ENCODE measurements at regions not wholly inside any gene's neighbourhood (a gene's known extent, or its start where the extent isn't known, plus 50 kb on each side); places are given as distances from the start of the nearest gene placed in this dataset.
"Not testable (repeated sequence)": the region's sequence is repeated elsewhere in the genome, so short reads cannot be mapped to it uniquely, and the experiment has no call there.

DNA sequence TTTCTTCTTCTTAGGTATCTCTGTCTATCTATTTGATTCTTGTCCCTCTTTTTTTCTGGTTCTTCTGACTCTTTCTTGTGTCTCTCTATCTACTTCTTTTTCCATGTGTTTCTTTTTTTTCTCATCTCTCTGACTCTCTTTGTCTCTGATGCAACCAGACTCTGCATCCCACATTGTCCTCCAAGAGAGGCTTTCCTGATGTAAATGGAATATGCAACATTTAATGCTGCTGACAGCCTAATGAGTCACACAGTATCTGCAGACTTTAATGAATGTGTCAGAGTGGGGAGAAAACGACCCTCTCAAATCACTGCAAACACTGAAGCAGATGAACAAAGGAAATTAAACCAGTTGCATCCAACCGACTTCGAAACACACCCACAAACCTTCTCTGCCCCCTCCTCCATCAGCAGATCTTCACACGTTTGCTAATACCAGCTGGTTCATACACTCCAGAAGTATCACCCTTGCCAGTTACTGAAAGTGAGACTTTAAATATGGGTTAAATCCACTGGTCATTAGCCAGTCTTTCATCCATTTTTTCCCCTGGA lies 351.5 kb downstream of the TXNL1 start:
- H3K4me3 ChIP-seq (ENCODE audit: low read length) = no peak overlapping the region
- peak; percentile 72 for DNase-seq (ENCODE audit: low read depth)
- TF ChIP-seq, protein P1, sequence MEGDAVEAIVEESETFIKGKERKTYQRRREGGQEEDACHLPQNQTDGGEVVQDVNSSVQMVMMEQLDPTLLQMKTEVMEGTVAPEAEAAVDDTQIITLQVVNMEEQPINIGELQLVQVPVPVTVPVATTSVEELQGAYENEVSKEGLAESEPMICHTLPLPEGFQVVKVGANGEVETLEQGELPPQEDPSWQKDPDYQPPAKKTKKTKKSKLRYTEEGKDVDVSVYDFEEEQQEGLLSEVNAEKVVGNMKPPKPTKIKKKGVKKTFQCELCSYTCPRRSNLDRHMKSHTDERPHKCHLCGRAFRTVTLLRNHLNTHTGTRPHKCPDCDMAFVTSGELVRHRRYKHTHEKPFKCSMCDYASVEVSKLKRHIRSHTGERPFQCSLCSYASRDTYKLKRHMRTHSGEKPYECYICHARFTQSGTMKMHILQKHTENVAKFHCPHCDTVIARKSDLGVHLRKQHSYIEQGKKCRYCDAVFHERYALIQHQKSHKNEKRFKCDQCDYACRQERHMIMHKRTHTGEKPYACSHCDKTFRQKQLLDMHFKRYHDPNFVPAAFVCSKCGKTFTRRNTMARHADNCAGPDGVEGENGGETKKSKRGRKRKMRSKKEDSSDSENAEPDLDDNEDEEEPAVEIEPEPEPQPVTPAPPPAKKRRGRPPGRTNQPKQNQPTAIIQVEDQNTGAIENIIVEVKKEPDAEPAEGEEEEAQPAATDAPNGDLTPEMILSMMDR (conservative IDR thresholded peaks at IDR 0.05; ENCODE audit: low read length) = no peak

DNA sequence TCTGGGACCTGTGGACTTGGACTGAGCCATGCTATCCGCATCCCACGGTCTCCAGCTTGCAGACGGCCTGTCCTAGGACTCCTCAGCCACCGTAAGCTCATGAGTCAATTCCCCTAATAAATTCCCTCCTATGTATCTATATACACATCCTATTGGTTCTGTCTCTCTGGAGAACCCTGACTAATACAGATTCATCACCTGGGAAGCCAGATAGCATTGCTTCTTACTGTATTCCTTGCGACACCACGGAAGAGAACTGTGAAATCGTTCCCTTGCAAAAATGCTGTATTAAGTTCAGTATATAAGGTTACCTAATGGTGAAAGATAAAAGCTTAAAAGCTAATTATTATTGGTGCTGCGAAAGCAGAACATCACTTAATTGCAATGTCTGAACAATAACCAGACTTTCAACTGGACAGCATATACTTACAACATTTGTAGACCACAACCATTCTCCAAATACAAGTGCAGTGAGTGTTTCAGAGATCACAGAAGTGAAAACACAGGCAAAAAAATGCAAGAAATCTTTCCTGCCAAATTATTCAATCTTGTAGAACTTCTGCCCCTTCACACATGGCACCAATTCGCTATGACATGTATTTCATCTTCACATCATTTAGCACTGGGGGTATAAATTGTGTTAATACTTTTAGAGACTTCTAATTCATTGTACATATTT lies 352.9 kb downstream of the TXNL1 start:
- TF ChIP-seq, protein P1 (conservative IDR thresholded peaks at IDR 0.05; ENCODE audit: low read length) = no peak
- DNase-seq (ENCODE audit: low read depth) = peak; percentile 77
- H3K4me3 ChIP-seq (ENCODE audit: low read length) = no peak overlapping the region

DNA sequence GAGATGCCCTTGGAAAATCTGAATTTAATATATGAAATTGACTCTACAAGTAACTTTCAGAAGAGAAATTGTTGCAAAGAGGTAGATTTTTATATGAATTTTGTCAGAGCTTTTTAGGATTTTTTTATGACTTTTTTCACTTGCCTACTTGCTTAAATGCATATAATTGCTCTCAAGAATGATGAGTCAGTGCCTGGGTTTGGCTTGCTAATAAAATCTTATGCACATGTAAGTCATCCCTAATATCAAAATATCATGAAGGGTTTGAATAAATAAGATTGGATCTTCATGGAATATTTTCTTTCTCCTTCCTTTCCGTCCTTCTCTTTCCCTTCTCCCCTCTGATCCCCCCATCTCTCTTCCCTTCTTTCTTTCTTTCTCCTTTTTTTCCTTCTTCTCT lies 354.1 kb downstream of the TXNL1 start:
- DNase-seq (ENCODE audit: low read depth) = peak; percentile 41
- TF ChIP-seq, protein P1 (conservative IDR thresholded peaks at IDR 0.05; ENCODE audit: low read length) = no peak
- no peak overlapping the region for H3K4me3 ChIP-seq (ENCODE audit: low read length)

DNA sequence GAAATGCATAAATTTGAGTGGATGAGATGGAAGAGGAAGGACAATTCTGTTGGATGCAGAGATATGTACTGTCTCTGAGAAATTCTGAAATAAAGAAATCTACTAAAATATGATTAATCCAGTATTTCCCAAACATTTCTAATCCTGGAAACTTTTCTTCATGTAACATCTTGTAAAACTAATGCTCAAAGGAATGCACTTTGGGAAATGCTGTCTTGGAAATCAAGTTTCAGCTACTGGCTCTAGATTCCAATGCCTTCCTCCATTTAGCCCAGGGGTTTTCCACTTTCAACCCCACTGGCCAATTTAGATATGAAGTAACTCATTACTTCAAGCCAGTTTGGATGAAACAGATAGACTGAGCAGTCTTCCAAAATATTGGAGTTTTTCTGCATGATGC lies 355.1 kb downstream of the TXNL1 start:
- TF ChIP-seq, protein P1 (conservative IDR thresholded peaks at IDR 0.05; ENCODE audit: low read length) = no peak
- H3K4me3 ChIP-seq (ENCODE audit: low read length) = no peak overlapping the region
- DNase-seq (ENCODE audit: low read depth) = peak; percentile 40

DNA sequence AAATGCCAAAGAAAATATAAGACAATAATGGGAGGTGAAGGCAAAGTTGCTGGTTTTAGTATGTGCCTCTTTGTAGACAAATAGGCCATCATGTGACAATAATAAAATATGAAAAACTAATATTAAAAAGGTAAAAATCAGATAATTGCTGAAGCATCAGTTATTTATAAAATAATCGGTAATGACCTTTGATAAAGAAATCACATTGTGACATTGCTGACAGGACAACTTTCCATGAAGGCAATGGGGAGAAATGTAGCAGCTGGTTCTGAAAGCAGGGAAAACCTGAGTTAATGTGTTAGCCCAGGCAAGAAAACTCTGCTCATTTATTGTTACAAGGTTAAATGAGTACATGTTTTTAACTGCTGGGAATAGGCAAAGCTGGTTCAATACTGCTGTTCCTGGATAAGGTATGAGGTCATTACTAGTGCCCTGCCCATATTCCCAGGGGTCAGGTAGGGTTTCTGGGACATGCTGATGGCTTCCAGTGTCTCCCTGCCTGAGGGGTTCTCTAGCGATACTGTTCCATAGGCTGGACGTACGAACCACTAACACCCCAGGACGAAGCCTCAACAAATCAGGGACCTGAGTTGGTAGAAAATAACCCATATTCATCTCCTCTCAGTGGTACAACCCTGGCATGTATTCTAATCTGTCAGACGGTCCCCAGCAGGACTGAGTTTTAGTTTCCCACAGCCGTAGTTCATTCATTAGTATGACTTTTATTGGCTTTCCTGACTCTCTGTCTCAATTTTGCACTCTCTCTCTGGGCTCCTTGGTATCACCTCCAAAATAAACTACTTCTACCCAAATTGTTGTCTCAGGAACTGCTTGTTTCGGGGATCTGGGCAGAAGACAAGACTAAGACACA lies 355.9 kb downstream of the TXNL1 start:
- no peak for DNase-seq (ENCODE audit: low read depth)
- TF ChIP-seq, protein P1 (conservative IDR thresholded peaks at IDR 0.05; ENCODE audit: low read length) = no peak
- H3K4me3 ChIP-seq (ENCODE audit: low read length) = no peak overlapping the region

DNA sequence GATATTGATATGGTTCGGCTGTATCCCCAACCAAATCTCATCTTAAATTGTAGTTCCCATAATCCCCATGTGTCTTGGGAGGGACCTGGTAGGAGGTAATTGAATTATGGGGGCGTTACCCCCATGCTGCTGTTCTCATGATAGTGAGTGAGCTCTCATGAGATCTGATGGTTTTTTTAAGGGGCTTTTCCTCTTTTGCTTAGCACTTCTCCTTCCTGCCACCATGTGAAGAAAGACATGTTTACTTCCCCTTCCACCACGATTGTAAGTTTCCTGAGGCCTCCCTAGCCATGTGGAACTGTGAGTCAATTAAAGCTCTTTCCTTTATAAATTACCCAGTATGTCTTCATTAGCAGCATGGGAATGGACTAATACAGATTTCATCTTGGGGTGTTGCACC lies 358.6 kb downstream of the TXNL1 start:
- H3K4me3 ChIP-seq (ENCODE audit: low read length); DNase-seq (ENCODE audit: low read depth): not testable (repeated sequence)

DNA sequence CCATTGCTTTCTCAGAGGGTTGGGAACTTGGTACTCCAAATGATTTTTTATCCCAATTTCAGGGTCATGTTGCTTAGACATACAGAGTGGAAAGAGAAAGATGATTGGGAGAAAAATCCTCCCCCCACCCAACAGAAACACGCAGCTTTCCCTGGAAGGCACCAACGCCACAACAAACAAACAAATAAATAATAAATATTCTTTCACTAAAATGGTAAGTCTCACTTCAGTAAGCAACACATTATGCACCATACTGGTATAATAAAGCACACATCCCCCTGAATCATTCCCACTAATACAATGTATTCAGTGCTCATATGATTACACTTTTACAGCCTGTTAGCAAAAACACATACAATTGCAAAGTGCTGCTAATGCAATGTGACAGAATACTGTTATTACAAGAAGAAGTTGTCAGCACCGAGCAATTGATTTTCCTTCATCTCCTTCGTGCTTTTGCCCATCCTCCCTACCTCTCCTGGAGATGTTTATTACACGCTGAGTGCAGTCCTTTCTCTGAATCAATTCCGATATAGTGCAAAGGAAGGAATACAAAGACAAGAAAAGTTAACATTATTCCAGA lies 359.9 kb downstream of the TXNL1 start:
- TF ChIP-seq, protein P1 (conservative IDR thresholded peaks at IDR 0.05; ENCODE audit: low read length) = no peak
- DNase-seq (ENCODE audit: low read depth) = no peak
- no peak overlapping the region for H3K4me3 ChIP-seq (ENCODE audit: low read length)
